HepG2 (cell line): ENCODE measurements at regions not wholly inside any gene's neighbourhood (a gene's known extent, or its start where the extent isn't known, plus 50 kb on each side); places are given as distances from the start of the nearest gene placed in this dataset.

ENCODE experiments used
- ATAC-seq: fragments of 200-7000 bp; cut with Tn5 transposase; 3 replicates; pipeline ENCODE4 v1.9.1; 2020; ENCODE audit warnings: mild to moderate bottlenecking, moderate library complexity
- BruUV-seq: library from RNA; stranded (reverse); fragments of 400-500 nt; replicated peaks from 2 replicates; lab custom pipeline; 2021; lab: Mats Ljungman, UMichigan
- CTCF ChIA-PET: fragments of 300-600 bp; formaldehyde crosslinking; extraction: SDS; loops from one replicate; lab custom pipeline; 2021; ENCODE audit warnings: low total read pairs, inconsistent platforms, low intra/inter-chr PET ratio; lab: Yijun Ruan, JAX
- POLR2A ChIA-PET: fragments of 350-600 bp; sonication (Branson Sonifier 250); formaldehyde crosslinking; loops from one replicate; lab custom pipeline; 2020; ENCODE audit warnings: antibody characterized with exemption, inconsistent platforms; lab: Yijun Ruan, JAX
- DNase-seq: peaks from one replicate; pipeline ENCODE4 v3.0.0-alpha.2; 2015; ENCODE audit warnings: low spot score
- FAIRE-seq: peaks from 3 replicates; lab custom pipeline; 2011; peaks lifted over from hg19 to GRCh38; lab: Jason Lieb, UNC
- H2AFZ ChIP-seq: one replicate; pipeline ENCODE4 v1.6.1; 2011; ENCODE audit warnings: low read length, inconsistent platforms
- H3K27ac ChIP-seq: fragments of 300-600 bp; 3 replicates; pipeline ENCODE4 v1.8.0; 2011; ENCODE audit warnings: mixed run types, mild to moderate bottlenecking, mixed read lengths, low read length, inconsistent platforms; ENCODE audit not compliant: insufficient read depth; ENCODE audit errors: extremely low read length
- H3K27me3 ChIP-seq, 2 experiments: fragments of 200-600 bp in 1 of 2; 2 replicates in 1 of 2; 3 replicates in 1 of 2; pipeline versions ENCODE4 v1.6.0 to v1.8.0; 2011; ENCODE audit warnings: low read length in 2 of 2, mild to moderate bottlenecking in 2 of 2, moderate library complexity in 2 of 2, inconsistent platforms in 1 of 2; ENCODE audit not compliant: insufficient read depth in 2 of 2, control insufficient read depth in 1 of 2
- H3K36me3 ChIP-seq, 2 experiments: fragments of 200-600 bp in 1 of 2; replicated peaks in 1 of 2; 2 replicates in 1 of 2; 3 replicates in 1 of 2; pipeline versions ENCODE4 v1.5.1 to v1.8.0; 2011; ENCODE audit warnings: low read length in 2 of 2, inconsistent platforms in 1 of 2; ENCODE audit not compliant: insufficient read depth in 2 of 2, control insufficient read depth in 1 of 2
- H3K4me1 ChIP-seq: 2 replicates; pipeline ENCODE4 v1.5.1; 2012; ENCODE audit warnings: low read length, inconsistent platforms; ENCODE audit not compliant: insufficient read depth
- H3K4me2 ChIP-seq: 2 replicates; pipeline ENCODE4 v1.6.0; 2011; ENCODE audit warnings: low read depth, low read length, inconsistent platforms
- H3K4me3 ChIP-seq, 3 experiments: fragments of 200-600 bp in 1 of 3; sonication (generic), shearing (Covaris generic) in 1 of 3; replicated peaks in 1 of 3; 2 replicates each; pipeline ENCODE4 v1.5.1; 2011 to 2016; ENCODE audit warnings: low read length in 3 of 3, inconsistent platforms in 2 of 3, low read depth in 2 of 3, mild to moderate bottlenecking in 2 of 3, control low read depth in 1 of 3, mixed read lengths in 1 of 3; ENCODE audit not compliant: insufficient read depth in 1 of 3
- H3K79me2 ChIP-seq: one replicate; pipeline ENCODE4 v1.6.1; 2011; ENCODE audit warnings: low read length, inconsistent platforms; ENCODE audit not compliant: insufficient read depth
- H3K9ac ChIP-seq: 2 replicates; pipeline ENCODE4 v1.6.0; 2011; ENCODE audit warnings: mild to moderate bottlenecking, low read depth, low read length, inconsistent platforms; ENCODE audit not compliant: insufficient read depth
- H3K9me3 ChIP-seq: 2 replicates; pipeline ENCODE4 v1.5.1; 2012; ENCODE audit warnings: mild to moderate bottlenecking, low read length
- H4K20me1 ChIP-seq: 2 replicates; pipeline ENCODE4 v1.6.0; 2011; ENCODE audit warnings: inconsistent platforms, mild to moderate bottlenecking, low read length, moderate library complexity; ENCODE audit not compliant: insufficient read depth
- DNMT1 ChIP-seq: sonication (generic); formaldehyde crosslinking; IDR thresholded peaks from 2 replicates; pipeline ENCODE4 v1.5.1; 2020; ENCODE audit warnings: mild to moderate bottlenecking, missing genetic modification reagents
- GPN1 ChIP-seq: sonication (generic); formaldehyde crosslinking; IDR thresholded peaks from 2 replicates; pipeline ENCODE4 v1.5.1; 2020; ENCODE audit warnings: missing genetic modification reagents, borderline replicate concordance
- GZF1 ChIP-seq: sonication (generic); formaldehyde crosslinking; IDR thresholded peaks from 2 replicates; pipeline ENCODE4 v1.5.1; 2020; ENCODE audit warnings: mild to moderate bottlenecking, missing genetic modification reagents
- HNF1A ChIP-seq, 2 experiments: sonication (generic) in 1 of 2; formaldehyde crosslinking in 1 of 2; IDR thresholded peaks; 2 replicates each; pipeline versions ENCODE4 v1.4.0 to v1.6.1; 2016 to 2020; ENCODE audit warnings: borderline replicate concordance in 1 of 2, low read depth in 1 of 2, mild to moderate bottlenecking in 1 of 2, missing genetic modification reagents in 1 of 2
- MXI1 ChIP-seq: IDR thresholded peaks from 3 replicates; pipeline ENCODE4 v1.6.1; 2012; ENCODE audit warnings: low read depth, low read length, inconsistent platforms, borderline replicate concordance
- RNF2 ChIP-seq: fragments of 450-650 bp; conservative IDR thresholded peaks from 2 replicates; pipeline ENCODE4 v1.6.1; 2016; ENCODE audit warnings: low read depth
- SAP130 ChIP-seq: IDR thresholded peaks from 2 replicates; pipeline ENCODE4 v1.6.1; 2016; ENCODE audit warnings: low read depth
- SIX4 ChIP-seq: sonication (generic); formaldehyde crosslinking; IDR thresholded peaks from 2 replicates; pipeline ENCODE4 v1.4.0; 2020; ENCODE audit warnings: missing genetic modification reagents
- SOX6 ChIP-seq, 2 experiments: fragments of 450-650 bp in 1 of 2; sonication (generic) in 1 of 2; formaldehyde crosslinking in 1 of 2; IDR thresholded peaks; 2 replicates each; pipeline versions ENCODE4 v1.4.0 to v1.6.1; 2017 to 2020; ENCODE audit warnings: antibody characterized with exemption in 1 of 2, mild to moderate bottlenecking in 1 of 2, missing genetic modification reagents in 1 of 2
- ZC3H4 ChIP-seq: sonication (generic); formaldehyde crosslinking; IDR thresholded peaks from 2 replicates; pipeline ENCODE4 v1.4.0; 2020; ENCODE audit warnings: missing genetic modification reagents, borderline replicate concordance
- ZNF234 ChIP-seq: sonication (generic); formaldehyde crosslinking; conservative IDR thresholded peaks from 2 replicates; pipeline ENCODE4 v1.5.1; 2020; ENCODE audit warnings: mild to moderate bottlenecking, missing genetic modification reagents
- ZNF430 ChIP-seq: sonication (generic); formaldehyde crosslinking; IDR thresholded peaks from 2 replicates; pipeline ENCODE4 v1.9.0; 2021; ENCODE audit warnings: mild to moderate bottlenecking, missing genetic modification reagents
- ZNF431 ChIP-seq: sonication (generic); formaldehyde crosslinking; IDR thresholded peaks from 2 replicates; pipeline ENCODE4 v1.9.0; 2022; ENCODE audit warnings: missing genetic modification reagents, low read depth, mild to moderate bottlenecking, borderline replicate concordance
- ZNF550 ChIP-seq: sonication (generic); formaldehyde crosslinking; IDR thresholded peaks from 2 replicates; pipeline ENCODE4 v1.4.0; 2020; ENCODE audit warnings: mild to moderate bottlenecking, missing genetic modification reagents, borderline replicate concordance
- ZNF766 ChIP-seq: sonication (generic); formaldehyde crosslinking; IDR thresholded peaks from 2 replicates; pipeline ENCODE4 v1.5.0; 2020; ENCODE audit warnings: missing genetic modification reagents, borderline replicate concordance
- ZNF776 ChIP-seq: sonication (generic); formaldehyde crosslinking; IDR thresholded peaks from 2 replicates; pipeline ENCODE4 v1.4.0; 2020; ENCODE audit warnings: mild to moderate bottlenecking, missing genetic modification reagents
- WGBS: methylation state at CpG from one replicate; pipeline ENCODE4 v1.1.6; 2017; ENCODE audit warnings: low lambda C conversion rate; 5-methylcytosine and 5-hydroxymethylcytosine counted together
- in situ Hi-C: cut with HindIII; loops from 2 replicates; pipeline ENCODE4 v1.10.0; 2017; ENCODE audit warnings: low pct_unique_long_range_greater_than_20kb; ENCODE audit not compliant: extremely low pct_ligation_motif_present
- intact Hi-C: fragments of 100-400 bp; cut with micrococcal nuclease; formaldehyde crosslinking; loops from one replicate; pipeline ENCODE4 v1.10.0; 2022; ENCODE audit not compliant: unreplicated experiment
- TF ChIP-seq, protein P1 (sequence below): sonication (generic); formaldehyde crosslinking; IDR thresholded peaks from 2 replicates; pipeline ENCODE4 v1.8.1; 2023; ENCODE audit warnings: mild to moderate bottlenecking, missing genetic modification reagents
- TF ChIP-seq, protein P2 (sequence below): sonication (generic); formaldehyde crosslinking; IDR thresholded peaks from 2 replicates; pipeline ENCODE4 v1.4.0; 2020; ENCODE audit warnings: missing genetic modification reagents, borderline replicate concordance

DNA sequence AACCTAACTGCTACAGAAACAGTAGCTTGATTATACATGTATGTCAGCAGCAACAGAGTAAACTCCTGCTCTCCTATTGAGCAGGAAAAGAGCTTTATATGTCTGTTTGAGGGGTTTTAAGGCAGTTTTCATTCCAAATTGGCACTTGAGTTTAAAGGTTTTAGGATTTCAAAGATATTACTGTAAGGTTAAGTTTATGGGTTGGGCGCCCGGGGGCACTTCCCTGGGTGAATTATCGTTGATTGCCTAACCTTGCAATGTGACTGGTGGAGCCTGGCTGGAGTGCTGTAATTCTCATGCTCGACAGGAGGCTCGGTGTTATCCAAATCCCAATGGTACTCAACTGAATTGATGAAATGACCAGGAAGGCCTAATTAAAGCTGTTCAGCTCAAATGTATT, 1586.1 kb downstream of the OLFM4 start:
- in situ Hi-C loops (no loop called here), intact Hi-C loops (no loop called here)
- ChIA-PET CTCF (no interaction called here), POLR2A (no interaction called here)
- H3K27ac ChIP-seq = no peak overlapping the region
- H3K4me1 ChIP-seq = no peaks in the 10 kb centered on the region
- H3K9ac ChIP-seq = no peak overlapping the region
- no peaks in the 10 kb centered on the region; a peak in 1 of 5 replicates for H3K27me3 ChIP-seq
- no peak overlapping the region for H3K4me3 ChIP-seq
- H3K79me2 ChIP-seq = no peaks in the 10 kb centered on the region
- no peaks in the 10 kb centered on the region for H3K36me3 ChIP-seq
- no peaks in the 10 kb centered on the region for H4K20me1 ChIP-seq
- no peak for DNase-seq
- H2AFZ ChIP-seq = no peak overlapping the region
- peaks cover 67% of the 10 kb centered on the region for H3K9me3 ChIP-seq
- no peak overlapping the region for H3K4me2 ChIP-seq
- no peak for ATAC-seq
- BruUV-seq = no TSS peak
- 2% methylated on average over 5 of the region's 5 CpGs for WGBS
- no peak for FAIRE-seq
- TF ChIP-seq ZNF766 (CRISPR knock-in tag) (no peak), RNF2 (no peak), ZC3H4 (CRISPR knock-in tag) (no peak), ZNF431 (no peak), GPN1 (CRISPR knock-in tag) (no peak), ZNF234 (CRISPR knock-in tag) (no peak), SOX6 (IDR thresholded peaks at IDR 0.05) (no peak), SOX6 (CRISPR knock-in tag; IDR thresholded peaks at IDR 0.05) (no peak), SAP130 (CRISPR knock-in tag) (no peak), MXI1 (no peak), ZNF776 (CRISPR knock-in tag) (no peak), SIX4 (CRISPR knock-in tag) (no peak), ZNF430 (CRISPR knock-in tag) (no peak), GZF1 (CRISPR knock-in tag) (no peak), ZNF550 (CRISPR knock-in tag) (no peak), DNMT1 (CRISPR knock-in tag) (no peak), HNF1A (IDR thresholded peaks at IDR 0.05; ENCODE audit: low read depth) (no peak), HNF1A (CRISPR knock-in tag; IDR thresholded peaks at IDR 0.05; ENCODE audit: borderline replicate concordance) (no peak)
- TF ChIP-seq, protein P1, sequence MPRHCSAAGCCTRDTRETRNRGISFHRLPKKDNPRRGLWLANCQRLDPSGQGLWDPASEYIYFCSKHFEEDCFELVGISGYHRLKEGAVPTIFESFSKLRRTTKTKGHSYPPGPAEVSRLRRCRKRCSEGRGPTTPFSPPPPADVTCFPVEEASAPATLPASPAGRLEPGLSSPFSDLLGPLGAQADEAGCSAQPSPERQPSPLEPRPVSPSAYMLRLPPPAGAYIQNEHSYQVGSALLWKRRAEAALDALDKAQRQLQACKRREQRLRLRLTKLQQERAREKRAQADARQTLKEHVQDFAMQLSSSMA = no peak
- TF ChIP-seq, protein P2, sequence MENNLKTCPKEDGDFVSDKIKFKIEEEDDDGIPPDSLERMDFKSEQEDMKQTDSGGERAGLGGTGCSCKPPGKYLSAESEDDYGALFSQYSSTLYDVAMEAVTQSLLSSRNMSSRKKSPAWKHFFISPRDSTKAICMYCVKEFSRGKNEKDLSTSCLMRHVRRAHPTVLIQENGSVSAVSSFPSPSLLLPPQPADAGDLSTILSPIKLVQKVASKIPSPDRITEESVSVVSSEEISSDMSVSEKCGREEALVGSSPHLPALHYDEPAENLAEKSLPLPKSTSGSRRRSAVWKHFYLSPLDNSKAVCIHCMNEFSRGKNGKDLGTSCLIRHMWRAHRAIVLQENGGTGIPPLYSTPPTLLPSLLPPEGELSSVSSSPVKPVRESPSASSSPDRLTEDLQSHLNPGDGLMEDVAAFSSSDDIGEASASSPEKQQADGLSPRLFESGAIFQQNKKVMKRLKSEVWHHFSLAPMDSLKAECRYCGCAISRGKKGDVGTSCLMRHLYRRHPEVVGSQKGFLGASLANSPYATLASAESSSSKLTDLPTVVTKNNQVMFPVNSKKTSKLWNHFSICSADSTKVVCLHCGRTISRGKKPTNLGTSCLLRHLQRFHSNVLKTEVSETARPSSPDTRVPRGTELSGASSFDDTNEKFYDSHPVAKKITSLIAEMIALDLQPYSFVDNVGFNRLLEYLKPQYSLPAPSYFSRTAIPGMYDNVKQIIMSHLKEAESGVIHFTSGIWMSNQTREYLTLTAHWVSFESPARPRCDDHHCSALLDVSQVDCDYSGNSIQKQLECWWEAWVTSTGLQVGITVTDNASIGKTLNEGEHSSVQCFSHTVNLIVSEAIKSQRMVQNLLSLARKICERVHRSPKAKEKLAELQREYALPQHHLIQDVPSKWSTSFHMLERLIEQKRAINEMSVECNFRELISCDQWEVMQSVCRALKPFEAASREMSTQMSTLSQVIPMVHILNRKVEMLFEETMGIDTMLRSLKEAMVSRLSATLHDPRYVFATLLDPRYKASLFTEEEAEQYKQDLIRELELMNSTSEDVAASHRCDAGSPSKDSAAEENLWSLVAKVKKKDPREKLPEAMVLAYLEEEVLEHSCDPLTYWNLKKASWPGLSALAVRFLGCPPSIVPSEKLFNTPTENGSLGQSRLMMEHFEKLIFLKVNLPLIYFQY (CRISPR knock-in tag) = no peak
